ENCODE measurements at regions not wholly inside any gene's neighbourhood (a gene's known extent, or its start where the extent isn't known, plus 50 kb on each side); places are given as distances from the start of the nearest gene placed in this dataset.

GRCh38 chr3:96430079-96430478 is 384.3 kb upstream of the EPHA6 start:
- no peak for TF ChIP-seq CTCF (conservative IDR thresholded peaks at IDR 0.05; ENCODE audit: low read depth, low read length)
- H3K4me3 ChIP-seq (ENCODE audit: low read length) = no peak overlapping the region
- no peak for DNase-seq (ENCODE audit: low read depth)

GRCh38 chr3:96434651-96435050 is 379.7 kb upstream of the EPHA6 start:
- DNase-seq (ENCODE audit: low read depth) = no peak
- no peak for TF ChIP-seq CTCF (conservative IDR thresholded peaks at IDR 0.05; ENCODE audit: low read depth, low read length)
- H3K4me3 ChIP-seq (ENCODE audit: low read length) = no peak overlapping the region

- no peak for DNase-seq (ENCODE audit: low read depth)
- H3K4me3 ChIP-seq (ENCODE audit: low read length) = no peak overlapping the region
- TF ChIP-seq CTCF (conservative IDR thresholded peaks at IDR 0.05; ENCODE audit: low read depth, low read length) = no peak
These were observed 365.0 kb upstream of the EPHA6 start for GRCh38 chr3:96449346-96449745.

- no peak overlapping the region for H3K4me3 ChIP-seq (ENCODE audit: low read length)
- no peak for TF ChIP-seq CTCF (conservative IDR thresholded peaks at IDR 0.05; ENCODE audit: low read depth, low read length)
- DNase-seq (ENCODE audit: low read depth) = no peak
These were observed 364.6 kb upstream of the EPHA6 start for GRCh38 chr3:96449803-96450202.

GRCh38 chr3:96450699-96451098 is 363.7 kb upstream of the EPHA6 start:
- H3K4me3 ChIP-seq (ENCODE audit: low read length) = no peak overlapping the region
- no peak for TF ChIP-seq CTCF (conservative IDR thresholded peaks at IDR 0.05; ENCODE audit: low read depth, low read length)
- no peak for DNase-seq (ENCODE audit: low read depth)

- no peak for TF ChIP-seq CTCF (conservative IDR thresholded peaks at IDR 0.05; ENCODE audit: low read depth, low read length)
- DNase-seq (ENCODE audit: low read depth) = no peak
- no peak overlapping the region for H3K4me3 ChIP-seq (ENCODE audit: low read length)
These were observed 348.9 kb upstream of the EPHA6 start for GRCh38 chr3:96465521-96465920.

- DNase-seq (ENCODE audit: low read depth) = no peak
- H3K4me3 ChIP-seq (ENCODE audit: low read length) = no peak overlapping the region
- no peak for TF ChIP-seq CTCF (conservative IDR thresholded peaks at IDR 0.05; ENCODE audit: low read depth, low read length)
These were observed 348.0 kb upstream of the EPHA6 start for GRCh38 chr3:96466441-96466840.

All from retinal pigment epithelial cell (primary cell).